ENCODE measurements at regions not wholly inside any gene's neighbourhood (a gene's known extent, or its start where the extent isn't known, plus 50 kb on each side); places are given as distances from the start of the nearest gene placed in this dataset.

DNA sequence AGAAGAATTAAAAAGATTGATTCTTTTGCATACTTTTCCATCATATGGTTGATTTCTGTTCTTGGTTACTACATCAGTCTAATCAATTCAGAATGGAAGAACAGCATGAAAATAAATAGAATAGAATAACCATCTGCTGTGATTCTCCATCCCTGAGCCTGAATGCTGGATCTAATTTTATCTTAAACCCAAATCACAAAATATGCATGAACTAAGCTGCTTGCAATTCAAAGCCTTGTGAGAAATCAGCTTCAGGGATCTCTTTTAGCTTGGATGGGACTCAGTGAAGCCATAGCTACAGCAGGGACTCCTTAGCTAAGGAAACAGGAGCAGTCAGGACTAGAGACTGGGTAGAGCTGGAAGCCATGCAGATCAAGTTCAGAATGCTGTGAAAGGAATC, 74.1 kb downstream of the TPBG start:
- TF ChIP-seq, protein P1, sequence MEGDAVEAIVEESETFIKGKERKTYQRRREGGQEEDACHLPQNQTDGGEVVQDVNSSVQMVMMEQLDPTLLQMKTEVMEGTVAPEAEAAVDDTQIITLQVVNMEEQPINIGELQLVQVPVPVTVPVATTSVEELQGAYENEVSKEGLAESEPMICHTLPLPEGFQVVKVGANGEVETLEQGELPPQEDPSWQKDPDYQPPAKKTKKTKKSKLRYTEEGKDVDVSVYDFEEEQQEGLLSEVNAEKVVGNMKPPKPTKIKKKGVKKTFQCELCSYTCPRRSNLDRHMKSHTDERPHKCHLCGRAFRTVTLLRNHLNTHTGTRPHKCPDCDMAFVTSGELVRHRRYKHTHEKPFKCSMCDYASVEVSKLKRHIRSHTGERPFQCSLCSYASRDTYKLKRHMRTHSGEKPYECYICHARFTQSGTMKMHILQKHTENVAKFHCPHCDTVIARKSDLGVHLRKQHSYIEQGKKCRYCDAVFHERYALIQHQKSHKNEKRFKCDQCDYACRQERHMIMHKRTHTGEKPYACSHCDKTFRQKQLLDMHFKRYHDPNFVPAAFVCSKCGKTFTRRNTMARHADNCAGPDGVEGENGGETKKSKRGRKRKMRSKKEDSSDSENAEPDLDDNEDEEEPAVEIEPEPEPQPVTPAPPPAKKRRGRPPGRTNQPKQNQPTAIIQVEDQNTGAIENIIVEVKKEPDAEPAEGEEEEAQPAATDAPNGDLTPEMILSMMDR (IDR thresholded peaks at IDR 0.05; ENCODE audit: insufficient read depth, low read depth, low read length): no peak
- no peak for TF ChIP-seq EZH2 (IDR thresholded peaks at IDR 0.05; ENCODE audit: insufficient read depth, low read length)
